Testis (tissue), 2 donors: ENCODE measurements at regions not wholly inside any gene's neighbourhood (a gene's known extent, or its start where the extent isn't known, plus 50 kb on each side); places are given as distances from the start of the nearest gene placed in this dataset.

Experiments used
- DNase-seq: peaks from one replicate; pipeline ENCODE4 v3.0.0-alpha.2; 2019
- H3K27ac ChIP-seq, 2 donors: fragments of 200-600 bp; sonication (generic); one replicate each; pipeline ENCODE4 v1.5.1; 2019
- H3K27me3 ChIP-seq: fragments of 200-600 bp; sonication (generic); one replicate; pipeline ENCODE4 v1.5.1; 2019
- H3K36me3 ChIP-seq: fragments of 200-600 bp; sonication (generic); one replicate; pipeline ENCODE4 v1.5.1; 2017; ENCODE audit warnings: low read depth; ENCODE audit errors: missing control alignments
- H3K4me1 ChIP-seq: fragments of 200-600 bp; sonication (generic); one replicate; pipeline ENCODE4 v1.5.1; 2019
- H3K4me3 ChIP-seq, 2 donors: fragments of 200-600 bp; sonication (generic); one replicate each; pipeline ENCODE4 v1.5.1; 2017 to 2019
- H3K9me3 ChIP-seq: fragments of 200-600 bp; sonication (generic); one replicate; pipeline ENCODE4 v1.5.1; 2017
- POLR2A ChIP-seq: fragments of 450-650 bp; IDR thresholded peaks from one replicate; pipeline ENCODE4 v1.6.1; 2017; ENCODE audit warnings: antibody characterized with exemption, mild to moderate bottlenecking, moderate library complexity
- WGBS, 2 donors: methylation state at CpG; one replicate each; pipeline ENCODE4 v1.1.5; 2018; 5-methylcytosine and 5-hydroxymethylcytosine counted together
- intact Hi-C: fragments of 100-400 bp; cut with DNase I; formaldehyde crosslinking; loops from one replicate; pipeline ENCODE4 v1.15.1; 2023; ENCODE audit warnings: low total_unique reads
- TF ChIP-seq, protein P1 (sequence below), 3 experiments: fragments of 450-650 bp in 2 of 3; fragments of 200-600 bp in 1 of 3; sonication (generic) in 1 of 3; IDR thresholded peaks; one replicate each; pipeline ENCODE4 v1.5.1; 2016 to 2019; ENCODE audit warnings: antibody characterized with exemption in 3 of 3, mild to moderate bottlenecking in 2 of 3, moderate library complexity in 1 of 3

- no peak for DNase-seq
- intact Hi-C loops = no loop called here
- TF ChIP-seq, protein P1, sequence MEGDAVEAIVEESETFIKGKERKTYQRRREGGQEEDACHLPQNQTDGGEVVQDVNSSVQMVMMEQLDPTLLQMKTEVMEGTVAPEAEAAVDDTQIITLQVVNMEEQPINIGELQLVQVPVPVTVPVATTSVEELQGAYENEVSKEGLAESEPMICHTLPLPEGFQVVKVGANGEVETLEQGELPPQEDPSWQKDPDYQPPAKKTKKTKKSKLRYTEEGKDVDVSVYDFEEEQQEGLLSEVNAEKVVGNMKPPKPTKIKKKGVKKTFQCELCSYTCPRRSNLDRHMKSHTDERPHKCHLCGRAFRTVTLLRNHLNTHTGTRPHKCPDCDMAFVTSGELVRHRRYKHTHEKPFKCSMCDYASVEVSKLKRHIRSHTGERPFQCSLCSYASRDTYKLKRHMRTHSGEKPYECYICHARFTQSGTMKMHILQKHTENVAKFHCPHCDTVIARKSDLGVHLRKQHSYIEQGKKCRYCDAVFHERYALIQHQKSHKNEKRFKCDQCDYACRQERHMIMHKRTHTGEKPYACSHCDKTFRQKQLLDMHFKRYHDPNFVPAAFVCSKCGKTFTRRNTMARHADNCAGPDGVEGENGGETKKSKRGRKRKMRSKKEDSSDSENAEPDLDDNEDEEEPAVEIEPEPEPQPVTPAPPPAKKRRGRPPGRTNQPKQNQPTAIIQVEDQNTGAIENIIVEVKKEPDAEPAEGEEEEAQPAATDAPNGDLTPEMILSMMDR (IDR thresholded peaks at IDR 0.05) = no peak
- no peak for TF ChIP-seq POLR2A
- Histone ChIP-seq H3K36me3 (no peaks in the 10 kb centered on the region), H3K27ac (no peak overlapping the region), H3K4me1 (peaks cover 18% of the 10 kb centered on the region), H3K9me3 (no peaks in the 10 kb centered on the region), H3K4me3 (no peak overlapping the region), H3K27me3 (no peaks in the 10 kb centered on the region)
- 76 to 94% methylated on average over 4 of the region's 4 CpGs for WGBS, 2 donors
Measured at GRCh38 chr3:48067271-48067670, 51.1 kb upstream of the MAP4 start.
